ENCODE measurements at regions not wholly inside any gene's neighbourhood (a gene's known extent, or its start where the extent isn't known, plus 50 kb on each side); places are given as distances from the start of the nearest gene placed in this dataset.

DNA sequence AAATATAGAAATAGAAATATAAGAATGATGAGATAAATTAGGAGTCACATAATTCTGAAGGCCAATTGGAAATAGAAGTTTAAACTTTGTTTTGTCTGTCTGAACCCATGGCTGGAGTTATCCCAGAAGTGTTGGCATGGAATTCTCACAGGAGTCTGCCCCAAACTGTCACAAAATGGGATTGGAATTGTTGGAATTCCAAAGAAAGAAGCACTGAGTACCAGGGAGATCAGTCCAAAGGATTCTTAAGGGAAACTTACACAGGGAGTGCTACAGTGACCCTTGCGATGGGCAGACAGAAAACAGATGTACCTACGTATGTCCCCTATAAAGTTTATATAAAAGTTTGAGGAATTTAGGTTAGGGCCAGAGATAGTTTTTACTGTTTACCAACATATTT is 1607.7 kb downstream of the ARAP2 start:
- Histone ChIP-seq H3K4me3 (ENCODE audit: low read depth, low read length) (no peak overlapping the region), H3K9me3 (no peaks in the 10 kb centered on the region), H3K27me3 (replicated peaks; ENCODE audit: control insufficient read depth, insufficient read depth, low read length) (no peaks in the 10 kb centered on the region), H3K4me1 (no peaks in the 10 kb centered on the region), H3K36me3 (ENCODE audit: control insufficient read depth, insufficient read depth, low read length) (no peaks in the 10 kb centered on the region)
- no peak for DNase-seq
- no peaks in the 10 kb centered on the region for H3K4me1 Mint-ChIP-seq (ENCODE audit: low read depth, unreplicated experiment)
- POLR2A ChIA-PET: no interaction called here
- no peak overlapping the region for H3K4me3 Mint-ChIP-seq (ENCODE audit: unreplicated experiment)
- H3K27me3 Mint-ChIP-seq (ENCODE audit: insufficient read depth, unreplicated experiment): no peaks in the 10 kb centered on the region
- H3K36me3 Mint-ChIP-seq (ENCODE audit: insufficient read depth, unreplicated experiment): no peaks in the 10 kb centered on the region
- no peak overlapping the region for H3K27ac Mint-ChIP-seq (ENCODE audit: unreplicated experiment)
- no TSS peak for BruUV-seq (replicated peaks)
- TF ChIP-seq, protein P1, sequence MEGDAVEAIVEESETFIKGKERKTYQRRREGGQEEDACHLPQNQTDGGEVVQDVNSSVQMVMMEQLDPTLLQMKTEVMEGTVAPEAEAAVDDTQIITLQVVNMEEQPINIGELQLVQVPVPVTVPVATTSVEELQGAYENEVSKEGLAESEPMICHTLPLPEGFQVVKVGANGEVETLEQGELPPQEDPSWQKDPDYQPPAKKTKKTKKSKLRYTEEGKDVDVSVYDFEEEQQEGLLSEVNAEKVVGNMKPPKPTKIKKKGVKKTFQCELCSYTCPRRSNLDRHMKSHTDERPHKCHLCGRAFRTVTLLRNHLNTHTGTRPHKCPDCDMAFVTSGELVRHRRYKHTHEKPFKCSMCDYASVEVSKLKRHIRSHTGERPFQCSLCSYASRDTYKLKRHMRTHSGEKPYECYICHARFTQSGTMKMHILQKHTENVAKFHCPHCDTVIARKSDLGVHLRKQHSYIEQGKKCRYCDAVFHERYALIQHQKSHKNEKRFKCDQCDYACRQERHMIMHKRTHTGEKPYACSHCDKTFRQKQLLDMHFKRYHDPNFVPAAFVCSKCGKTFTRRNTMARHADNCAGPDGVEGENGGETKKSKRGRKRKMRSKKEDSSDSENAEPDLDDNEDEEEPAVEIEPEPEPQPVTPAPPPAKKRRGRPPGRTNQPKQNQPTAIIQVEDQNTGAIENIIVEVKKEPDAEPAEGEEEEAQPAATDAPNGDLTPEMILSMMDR (IDR thresholded peaks at IDR 0.05; ENCODE audit: insufficient read depth in 1 of 2, low read depth in 1 of 2, low read length in 1 of 2, severe bottlenecking in 1 of 2, unreplicated experiment in 1 of 2): no peak
- peaks cover 9% of the 10 kb centered on the region for H3K9me3 Mint-ChIP-seq (ENCODE audit: unreplicated experiment)
- CTCF ChIA-PET: no interaction called here
- intact Hi-C loops (cut with micrococcal nuclease; ENCODE audit: unreplicated experiment): no loop called here

DNA sequence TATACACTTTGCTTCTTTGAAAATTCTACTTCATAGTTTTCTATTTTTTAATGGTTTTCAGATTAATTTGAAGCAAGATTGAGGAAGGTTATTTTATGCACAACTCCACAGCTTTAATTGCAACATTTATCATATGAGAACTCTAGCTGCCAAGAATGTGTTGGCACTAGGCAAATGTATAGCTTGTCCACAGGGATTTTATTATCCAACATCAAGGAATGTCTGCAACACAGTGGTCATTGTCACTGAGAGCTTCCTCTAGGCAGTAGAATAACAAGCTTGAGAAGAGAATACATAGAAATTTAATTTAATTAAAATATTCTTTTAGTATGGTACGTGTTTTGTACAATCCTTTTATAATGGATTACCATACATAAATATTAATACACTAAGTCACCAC is 1600.8 kb downstream of the ARAP2 start:
- H3K9me3 ChIP-seq: no peaks in the 10 kb centered on the region
- intact Hi-C loops (cut with micrococcal nuclease; ENCODE audit: unreplicated experiment): no loop called here
- no peak for DNase-seq
- POLR2A ChIA-PET: no interaction called here
- no peaks in the 10 kb centered on the region for H3K36me3 ChIP-seq (ENCODE audit: control insufficient read depth, insufficient read depth, low read length)
- H3K4me3 ChIP-seq (ENCODE audit: low read depth, low read length): no peak overlapping the region
- TF ChIP-seq, protein P1 (IDR thresholded peaks at IDR 0.05; ENCODE audit: insufficient read depth in 1 of 2, low read depth in 1 of 2, low read length in 1 of 2, severe bottlenecking in 1 of 2, unreplicated experiment in 1 of 2): no peak
- H3K27ac Mint-ChIP-seq (ENCODE audit: unreplicated experiment): no peak overlapping the region
- H3K27me3 Mint-ChIP-seq (ENCODE audit: insufficient read depth, unreplicated experiment): no peaks in the 10 kb centered on the region
- no peaks in the 10 kb centered on the region for H3K36me3 Mint-ChIP-seq (ENCODE audit: insufficient read depth, unreplicated experiment)
- CTCF ChIA-PET: no interaction called here
- peaks cover 9% of the 10 kb centered on the region for H3K9me3 Mint-ChIP-seq (ENCODE audit: unreplicated experiment)
- no peaks in the 10 kb centered on the region for H3K27me3 ChIP-seq (replicated peaks; ENCODE audit: control insufficient read depth, insufficient read depth, low read length)
- H3K4me1 ChIP-seq: no peaks in the 10 kb centered on the region
- H3K4me1 Mint-ChIP-seq (ENCODE audit: low read depth, unreplicated experiment): no peaks in the 10 kb centered on the region
- no peak overlapping the region for H3K4me3 Mint-ChIP-seq (ENCODE audit: unreplicated experiment)
- no TSS peak for BruUV-seq (replicated peaks)

DNA sequence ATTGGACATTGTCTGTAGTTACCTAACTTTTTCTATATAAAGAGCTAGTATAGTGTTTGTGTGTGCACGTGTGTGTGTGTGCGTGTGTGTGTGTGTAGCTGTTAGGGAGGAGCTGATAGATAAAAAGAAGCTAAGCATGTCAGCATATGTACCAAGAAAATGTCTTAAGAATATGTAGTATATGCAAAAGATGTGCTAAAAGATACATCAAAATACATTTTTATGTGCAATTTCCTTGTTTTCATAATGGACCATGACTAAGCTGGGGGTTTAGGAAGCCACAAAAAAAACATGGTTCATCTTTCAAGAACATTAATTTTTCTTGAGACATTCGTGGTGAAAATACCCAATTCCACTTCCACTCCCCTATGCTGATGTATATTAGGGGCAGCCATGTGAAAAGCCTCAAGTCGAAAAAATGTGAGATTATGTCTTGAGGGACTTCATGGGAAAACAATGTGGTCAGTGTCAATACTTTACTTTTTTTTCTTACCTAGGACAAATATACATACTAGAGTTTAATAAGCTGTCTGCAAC is 1599.7 kb downstream of the ARAP2 start:
- Mint-ChIP-seq H3K4me3 (ENCODE audit: unreplicated experiment) (no peak overlapping the region), H3K9me3 (ENCODE audit: unreplicated experiment) (peaks cover 9% of the 10 kb centered on the region), H3K27ac (ENCODE audit: unreplicated experiment) (no peak overlapping the region), H3K4me1 (ENCODE audit: low read depth, unreplicated experiment) (no peaks in the 10 kb centered on the region), H3K27me3 (ENCODE audit: insufficient read depth, unreplicated experiment) (no peaks in the 10 kb centered on the region), H3K36me3 (ENCODE audit: insufficient read depth, unreplicated experiment) (no peaks in the 10 kb centered on the region)
- Histone ChIP-seq H3K4me1 (no peaks in the 10 kb centered on the region), H3K27me3 (replicated peaks; ENCODE audit: control insufficient read depth, insufficient read depth, low read length) (no peaks in the 10 kb centered on the region), H3K9me3 (no peaks in the 10 kb centered on the region), H3K36me3 (ENCODE audit: control insufficient read depth, insufficient read depth, low read length) (no peaks in the 10 kb centered on the region), H3K4me3 (ENCODE audit: low read depth, low read length) (no peak overlapping the region)
- no TSS peak for BruUV-seq (replicated peaks)
- ChIA-PET POLR2A (no interaction called here), CTCF (no interaction called here)
- intact Hi-C loops (cut with micrococcal nuclease; ENCODE audit: unreplicated experiment): no loop called here
- TF ChIP-seq, protein P1 (IDR thresholded peaks at IDR 0.05; ENCODE audit: insufficient read depth in 1 of 2, low read depth in 1 of 2, low read length in 1 of 2, severe bottlenecking in 1 of 2, unreplicated experiment in 1 of 2): no peak
- no peak for DNase-seq

All from Caco-2 (cell line).